GM12878 (cell line): ENCODE measurements at regions not wholly inside any gene's neighbourhood (a gene's known extent, or its start where the extent isn't known, plus 50 kb on each side); places are given as distances from the start of the nearest gene placed in this dataset.

Experiments used
- ATAC-seq: fragments of 200-7000 bp; cut with Tn5 transposase; 3 replicates; pipeline ENCODE4 v1.9.1; 2020; ENCODE audit warnings: mild to moderate bottlenecking, moderate library complexity
- BruUV-seq: library from RNA; stranded (reverse); fragments of 400-500 nt; replicated peaks from 2 replicates; lab custom pipeline; 2021; lab: Mats Ljungman, UMichigan
- CTCF ChIA-PET: fragments of 300-600 bp; sonication (Branson Sonifier 250); formaldehyde crosslinking; extraction: SDS; loops from one replicate; lab custom pipeline; 2021; ENCODE audit warnings: inconsistent platforms; lab: Yijun Ruan, JAX
- POLR2A ChIA-PET: fragments of 350-600 bp; formaldehyde crosslinking; extraction: SDS; loops from one replicate; lab custom pipeline; 2021; ENCODE audit warnings: inconsistent platforms; lab: Charles Lee
- RAD21 ChIA-PET: fragments of 300-600 bp; sonication (Branson Sonifier 250); formaldehyde crosslinking; loops from one replicate; lab custom pipeline; 2023; ENCODE audit warnings: antibody characterized with exemption; ENCODE audit not compliant: unreplicated experiment; lab: Charles Lee
- SMC1A ChIA-PET: fragments of 300-600 bp; sonication (Branson Sonifier 250); formaldehyde crosslinking; loops from one replicate; lab custom pipeline; 2023; ENCODE audit not compliant: unreplicated experiment, uncharacterized antibody; lab: Charles Lee
- DNase-seq: peaks from one replicate; pipeline ENCODE4 v3.0.0-alpha.2; 2011; ENCODE audit warnings: low read depth, low spot score
- FAIRE-seq: peaks from 3 replicates; lab custom pipeline; 2011; peaks lifted over from hg19 to GRCh38; lab: Jason Lieb, UNC
- H2AFZ ChIP-seq: 2 replicates; pipeline ENCODE4 v1.6.0; 2011; ENCODE audit warnings: low read depth, low read length, control low read depth; ENCODE audit not compliant: control insufficient read depth
- H3K27ac ChIP-seq: 2 replicates; pipeline ENCODE4 v1.5.1; 2011; ENCODE audit warnings: control low read depth; ENCODE audit not compliant: control insufficient read depth, insufficient read depth
- H3K27me3 ChIP-seq, 2 experiments: replicated peaks in 1 of 2; 2 replicates each; pipeline versions ENCODE4 v1.6.0 to v1.6.1; 2011; ENCODE audit warnings: low read length in 1 of 2; ENCODE audit not compliant: control insufficient read depth in 2 of 2, insufficient read depth in 2 of 2
- H3K36me3 ChIP-seq, 2 experiments: 2 replicates each; pipeline ENCODE4 v1.5.1; 2011; ENCODE audit warnings: low read length in 1 of 2; ENCODE audit not compliant: control insufficient read depth in 2 of 2, insufficient read depth in 2 of 2
- H3K4me1 ChIP-seq: 2 replicates; pipeline ENCODE4 v1.6.1; 2011; ENCODE audit warnings: mild to moderate bottlenecking, low read length, moderate library complexity, mixed read lengths; ENCODE audit not compliant: control insufficient read depth, insufficient read depth
- H3K4me2 ChIP-seq: 2 replicates; pipeline ENCODE4 v1.6.0; 2011; ENCODE audit warnings: control low read depth; ENCODE audit not compliant: control insufficient read depth, insufficient read depth
- H3K4me3 ChIP-seq: fragments of 200-600 bp; sonication (generic); 2 replicates; pipeline ENCODE4 v1.5.1; 2016
- H3K79me2 ChIP-seq: 2 replicates; pipeline ENCODE4 v1.6.0; 2011; ENCODE audit warnings: low read length; ENCODE audit not compliant: control insufficient read depth, insufficient read depth
- H3K9ac ChIP-seq: 2 replicates; pipeline ENCODE4 v1.8.0; 2011; ENCODE audit warnings: low read length, control low read depth, mixed read lengths; ENCODE audit not compliant: control insufficient read depth, insufficient read depth
- H3K9me3 ChIP-seq: replicated peaks from 3 replicates; pipeline ENCODE4 v1.5.1; 2011; ENCODE audit warnings: mild to moderate bottlenecking, low read length; ENCODE audit not compliant: control insufficient read depth, insufficient read depth
- H4K20me1 ChIP-seq: 2 replicates; pipeline ENCODE4 v1.6.0; 2011; ENCODE audit not compliant: control insufficient read depth, insufficient read depth
- FOS ChIP-seq: IDR thresholded peaks from 3 replicates; pipeline ENCODE4 v1.6.1; 2011; ENCODE audit warnings: borderline replicate concordance; ENCODE audit not compliant: insufficient read length; ENCODE audit errors: extremely low read depth
- FOXK2 ChIP-seq: fragments of 450-650 bp; IDR thresholded peaks from 2 replicates; pipeline ENCODE4 v1.6.1; 2017; ENCODE audit warnings: mild to moderate bottlenecking, moderate library complexity
- FOXM1 ChIP-seq: IDR thresholded peaks from 2 replicates; pipeline ENCODE4 v1.6.1; 2012; ENCODE audit warnings: low read depth, mild to moderate bottlenecking, inconsistent platforms, low read length, moderate library complexity
- IKZF1 ChIP-seq: fragments of 450-650 bp; conservative IDR thresholded peaks from 2 replicates; pipeline ENCODE4 v1.6.1; 2017; ENCODE audit warnings: antibody characterized with exemption, mild to moderate bottlenecking
- MXI1 ChIP-seq: fragments of 150-350 bp; IDR thresholded peaks from 2 replicates; pipeline ENCODE4 v1.6.1; 2011; ENCODE audit warnings: low read depth, mild to moderate bottlenecking, inconsistent platforms, low read length, improper control_type of control experiment
- NR2C2 ChIP-seq: IDR thresholded peaks from 2 replicates; pipeline ENCODE4 v1.6.1; 2011; ENCODE audit warnings: borderline replicate concordance, low read depth; ENCODE audit not compliant: control insufficient read depth, insufficient read length
- POLR2AphosphoS2 ChIP-seq: IDR thresholded peaks from 2 replicates; pipeline ENCODE4 v1.6.1; 2011; ENCODE audit warnings: low read depth, mild to moderate bottlenecking, low read length, improper control_type of control experiment, moderate library complexity
- RCOR1 ChIP-seq: conservative IDR thresholded peaks from 2 replicates; pipeline ENCODE4 v1.6.1; 2012; ENCODE audit warnings: low read depth, low read length, improper control_type of control experiment
- SMAD1 ChIP-seq: fragments of 450-650 bp; IDR thresholded peaks from 2 replicates; pipeline ENCODE4 v1.6.1; 2018; ENCODE audit warnings: mild to moderate bottlenecking, low read depth; ENCODE audit not compliant: partially characterized antibody
- TCF3 ChIP-seq: IDR thresholded peaks from 2 replicates; pipeline ENCODE4 v1.6.1; 2012; ENCODE audit warnings: low read depth, mild to moderate bottlenecking, low read length, borderline replicate concordance; ENCODE audit not compliant: insufficient read depth
- whole genome bisulfite sequencing: methylation state at CpG from one replicate; pipeline ENCODE4 v1.1.6; 2016; ENCODE audit warnings: low lambda C conversion rate; ENCODE audit not compliant: insufficient replicate concordance, insufficient coverage; ENCODE audit errors: missing lambda C conversion rate; 5-methylcytosine and 5-hydroxymethylcytosine counted together
- in situ Hi-C: fragments of 300-500 bp; cut with MboI; formaldehyde crosslinking; loops from 9 replicates; pipeline ENCODE4 v1.14.3; 2018; ENCODE audit warnings: mixed read lengths
- intact Hi-C: fragments of 100-400 bp; cut with micrococcal nuclease; formaldehyde crosslinking; loops from one replicate; pipeline ENCODE4 v1.14.2; 2022; ENCODE audit not compliant: unreplicated experiment
- TF ChIP-seq, protein P1 (sequence below): IDR thresholded peaks from 2 replicates; pipeline ENCODE4 v1.6.1; 2011; ENCODE audit warnings: borderline replicate concordance, low read depth, mild to moderate bottlenecking, moderate library complexity, low read length; ENCODE audit not compliant: insufficient read depth, poor library complexity, severe bottlenecking
- TF ChIP-seq, protein P2 (sequence below): fragments of 450-650 bp; conservative IDR thresholded peaks from 2 replicates; pipeline ENCODE4 v1.6.1; 2017; ENCODE audit warnings: mild to moderate bottlenecking, moderate library complexity
- TF ChIP-seq, protein P3 (sequence below): IDR thresholded peaks from 2 replicates; pipeline ENCODE4 v1.6.1; 2012; ENCODE audit warnings: low read depth, low read length, improper control_type of control experiment
- TF ChIP-seq, protein P4 (sequence below): fragments of 450-650 bp; IDR thresholded peaks from 2 replicates; pipeline ENCODE4 v1.6.1; 2017; ENCODE audit warnings: mild to moderate bottlenecking, low read depth, inconsistent platforms; ENCODE audit not compliant: poor library complexity, severe bottlenecking
- TF ChIP-seq, protein P5 (sequence below): fragments of 450-650 bp; IDR thresholded peaks from 2 replicates; pipeline ENCODE4 v1.6.1; 2017; ENCODE audit warnings: borderline replicate concordance

DNA sequence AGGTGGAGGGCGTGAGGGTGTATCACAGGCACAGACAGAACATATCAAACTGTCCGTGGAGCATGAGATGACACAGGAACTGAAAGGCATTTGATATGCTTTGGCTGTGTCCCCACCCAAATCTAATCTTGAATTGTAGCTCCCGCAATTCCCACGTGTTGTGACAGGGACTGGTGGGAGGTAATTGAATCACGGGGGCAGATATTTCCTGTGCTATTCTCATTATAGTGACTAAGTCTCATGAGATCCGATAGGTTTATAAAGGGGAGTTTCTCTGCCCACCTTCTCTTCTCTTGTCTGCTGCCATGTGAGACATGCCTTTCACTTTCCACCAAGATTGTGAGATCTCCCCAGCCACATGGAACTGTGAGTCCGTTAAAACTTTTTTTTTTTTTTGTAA lies 123.1 kb upstream of the PIEZO2 start:
- ChIA-PET RAD21 (no interaction called here), POLR2A (no interaction called here), CTCF (interaction anchor here (2.2 kb wide), 1 partner anchor 38 kb away, joined by 9 read pairs; no protein-coding TSS in a partner anchor), SMC1A (no interaction called here)
- H3K27ac ChIP-seq, result no peak overlapping the region
- 17% methylated on average over 7 of the region's 7 CpGs for WGBS
- no peak overlapping the region for H3K4me3 ChIP-seq
- no peaks in the 10 kb centered on the region for H3K79me2 ChIP-seq
- H2AFZ ChIP-seq, result no peak overlapping the region
- no TSS peak for BruUV-seq
- DNase-seq, result no peak
- no peaks in the 10 kb centered on the region; a peak in 2 of 4 replicates for H3K27me3 ChIP-seq
- no peaks in the 10 kb centered on the region for H3K4me1 ChIP-seq
- H3K36me3 ChIP-seq, result no peaks in the 10 kb centered on the region
- no peak for FAIRE-seq
- no peaks in the 10 kb centered on the region for H3K9me3 ChIP-seq
- ATAC-seq, result no peak
- H3K4me2 ChIP-seq, result no peak overlapping the region
- H4K20me1 ChIP-seq, result no peaks in the 10 kb centered on the region
- in situ Hi-C loops, result no loop called here
- intact Hi-C loops, result loop anchor here (10.0 kb wide), 2 partner anchors 58 to 808 kb away; no protein-coding TSS in a partner anchor
- H3K9ac ChIP-seq, result no peak overlapping the region
- TF ChIP-seq, protein P1, sequence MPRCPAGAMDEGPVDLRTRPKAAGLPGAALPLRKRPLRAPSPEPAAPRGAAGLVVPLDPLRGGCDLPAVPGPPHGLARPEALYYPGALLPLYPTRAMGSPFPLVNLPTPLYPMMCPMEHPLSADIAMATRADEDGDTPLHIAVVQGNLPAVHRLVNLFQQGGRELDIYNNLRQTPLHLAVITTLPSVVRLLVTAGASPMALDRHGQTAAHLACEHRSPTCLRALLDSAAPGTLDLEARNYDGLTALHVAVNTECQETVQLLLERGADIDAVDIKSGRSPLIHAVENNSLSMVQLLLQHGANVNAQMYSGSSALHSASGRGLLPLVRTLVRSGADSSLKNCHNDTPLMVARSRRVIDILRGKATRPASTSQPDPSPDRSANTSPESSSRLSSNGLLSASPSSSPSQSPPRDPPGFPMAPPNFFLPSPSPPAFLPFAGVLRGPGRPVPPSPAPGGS, result no peak
- TF ChIP-seq, protein P2, sequence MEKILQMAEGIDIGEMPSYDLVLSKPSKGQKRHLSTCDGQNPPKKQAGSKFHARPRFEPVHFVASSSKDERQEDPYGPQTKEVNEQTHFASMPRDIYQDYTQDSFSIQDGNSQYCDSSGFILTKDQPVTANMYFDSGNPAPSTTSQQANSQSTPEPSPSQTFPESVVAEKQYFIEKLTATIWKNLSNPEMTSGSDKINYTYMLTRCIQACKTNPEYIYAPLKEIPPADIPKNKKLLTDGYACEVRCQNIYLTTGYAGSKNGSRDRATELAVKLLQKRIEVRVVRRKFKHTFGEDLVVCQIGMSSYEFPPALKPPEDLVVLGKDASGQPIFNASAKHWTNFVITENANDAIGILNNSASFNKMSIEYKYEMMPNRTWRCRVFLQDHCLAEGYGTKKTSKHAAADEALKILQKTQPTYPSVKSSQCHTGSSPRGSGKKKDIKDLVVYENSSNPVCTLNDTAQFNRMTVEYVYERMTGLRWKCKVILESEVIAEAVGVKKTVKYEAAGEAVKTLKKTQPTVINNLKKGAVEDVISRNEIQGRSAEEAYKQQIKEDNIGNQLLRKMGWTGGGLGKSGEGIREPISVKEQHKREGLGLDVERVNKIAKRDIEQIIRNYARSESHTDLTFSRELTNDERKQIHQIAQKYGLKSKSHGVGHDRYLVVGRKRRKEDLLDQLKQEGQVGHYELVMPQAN, result no peak
- no peak for TF ChIP-seq TCF3
- no peak for TF ChIP-seq SMAD1
- TF ChIP-seq NR2C2, result no peak
- TF ChIP-seq MXI1, result no peak
- TF ChIP-seq IKZF1, result no peak
- no peak for TF ChIP-seq FOXK2
- no peak for TF ChIP-seq POLR2AphosphoS2
- TF ChIP-seq FOS, result no peak
- TF ChIP-seq, protein P3, sequence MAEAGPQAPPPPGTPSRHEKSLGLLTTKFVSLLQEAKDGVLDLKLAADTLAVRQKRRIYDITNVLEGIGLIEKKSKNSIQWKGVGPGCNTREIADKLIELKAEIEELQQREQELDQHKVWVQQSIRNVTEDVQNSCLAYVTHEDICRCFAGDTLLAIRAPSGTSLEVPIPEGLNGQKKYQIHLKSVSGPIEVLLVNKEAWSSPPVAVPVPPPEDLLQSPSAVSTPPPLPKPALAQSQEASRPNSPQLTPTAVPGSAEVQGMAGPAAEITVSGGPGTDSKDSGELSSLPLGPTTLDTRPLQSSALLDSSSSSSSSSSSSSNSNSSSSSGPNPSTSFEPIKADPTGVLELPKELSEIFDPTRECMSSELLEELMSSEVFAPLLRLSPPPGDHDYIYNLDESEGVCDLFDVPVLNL, result no peak
- TF ChIP-seq, protein P4, sequence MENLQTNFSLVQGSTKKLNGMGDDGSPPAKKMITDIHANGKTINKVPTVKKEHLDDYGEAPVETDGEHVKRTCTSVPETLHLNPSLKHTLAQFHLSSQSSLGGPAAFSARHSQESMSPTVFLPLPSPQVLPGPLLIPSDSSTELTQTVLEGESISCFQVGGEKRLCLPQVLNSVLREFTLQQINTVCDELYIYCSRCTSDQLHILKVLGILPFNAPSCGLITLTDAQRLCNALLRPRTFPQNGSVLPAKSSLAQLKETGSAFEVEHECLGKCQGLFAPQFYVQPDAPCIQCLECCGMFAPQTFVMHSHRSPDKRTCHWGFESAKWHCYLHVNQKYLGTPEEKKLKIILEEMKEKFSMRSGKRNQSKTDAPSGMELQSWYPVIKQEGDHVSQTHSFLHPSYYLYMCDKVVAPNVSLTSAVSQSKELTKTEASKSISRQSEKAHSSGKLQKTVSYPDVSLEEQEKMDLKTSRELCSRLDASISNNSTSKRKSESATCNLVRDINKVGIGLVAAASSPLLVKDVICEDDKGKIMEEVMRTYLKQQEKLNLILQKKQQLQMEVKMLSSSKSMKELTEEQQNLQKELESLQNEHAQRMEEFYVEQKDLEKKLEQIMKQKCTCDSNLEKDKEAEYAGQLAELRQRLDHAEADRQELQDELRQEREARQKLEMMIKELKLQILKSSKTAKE, result no peak
- TF ChIP-seq RCOR1, result no peak
- TF ChIP-seq FOXM1, result no peak
- TF ChIP-seq, protein P5, sequence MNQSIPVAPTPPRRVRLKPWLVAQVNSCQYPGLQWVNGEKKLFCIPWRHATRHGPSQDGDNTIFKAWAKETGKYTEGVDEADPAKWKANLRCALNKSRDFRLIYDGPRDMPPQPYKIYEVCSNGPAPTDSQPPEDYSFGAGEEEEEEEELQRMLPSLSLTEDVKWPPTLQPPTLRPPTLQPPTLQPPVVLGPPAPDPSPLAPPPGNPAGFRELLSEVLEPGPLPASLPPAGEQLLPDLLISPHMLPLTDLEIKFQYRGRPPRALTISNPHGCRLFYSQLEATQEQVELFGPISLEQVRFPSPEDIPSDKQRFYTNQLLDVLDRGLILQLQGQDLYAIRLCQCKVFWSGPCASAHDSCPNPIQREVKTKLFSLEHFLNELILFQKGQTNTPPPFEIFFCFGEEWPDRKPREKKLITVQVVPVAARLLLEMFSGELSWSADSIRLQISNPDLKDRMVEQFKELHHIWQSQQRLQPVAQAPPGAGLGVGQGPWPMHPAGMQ, result no peak
